ENCODE measurements at regions not wholly inside any gene's neighbourhood (a gene's known extent, or its start where the extent isn't known, plus 50 kb on each side); places are given as distances from the start of the nearest gene placed in this dataset.
"Not testable (repeated sequence)": the region's sequence is repeated elsewhere in the genome, so short reads cannot be mapped to it uniquely, and the experiment has no call there.

DNA sequence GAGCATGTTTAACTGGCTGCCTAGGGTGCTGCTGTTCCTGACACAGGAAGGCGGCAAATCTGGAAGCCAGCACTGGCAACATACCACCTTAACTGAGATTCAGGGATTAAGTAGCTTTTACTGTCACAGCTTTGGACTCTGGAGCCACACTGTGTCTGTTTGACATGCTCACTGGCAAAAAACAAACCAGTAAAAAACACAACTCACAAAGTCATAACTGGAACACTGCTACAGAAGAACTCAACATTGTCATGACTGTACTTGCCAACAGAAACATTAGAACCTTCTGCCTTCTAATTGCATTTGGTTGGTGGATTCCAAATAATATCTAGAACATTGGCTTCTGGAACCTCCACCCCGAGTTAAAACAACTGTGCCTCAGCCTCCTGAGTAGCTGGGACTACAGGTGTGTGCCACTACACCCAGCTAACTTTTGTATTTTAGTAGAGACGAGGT, 117.6 kb downstream of the TTC6 start:
- H3K36me3 ChIP-seq (ENCODE audit: insufficient read depth, low read length) = no peaks in the 10 kb centered on the region
- H3K4me3 ChIP-seq (ENCODE audit: low read length) = no peak overlapping the region
- H3K9me3 ChIP-seq (replicated peaks; ENCODE audit: low read length) = no peaks in the 10 kb centered on the region
- H3K4me1 ChIP-seq (ENCODE audit: control insufficient read depth, insufficient read depth, low read length) = no peaks in the 10 kb centered on the region
- no peak overlapping the region for H3K9ac ChIP-seq (ENCODE audit: low read depth, low read length)
- H3K27me3 ChIP-seq (ENCODE audit: control insufficient read depth, insufficient read depth, low read length) = no peaks in the 10 kb centered on the region
- H3K4me2 ChIP-seq (ENCODE audit: low read length) = no peak overlapping the region

DNA sequence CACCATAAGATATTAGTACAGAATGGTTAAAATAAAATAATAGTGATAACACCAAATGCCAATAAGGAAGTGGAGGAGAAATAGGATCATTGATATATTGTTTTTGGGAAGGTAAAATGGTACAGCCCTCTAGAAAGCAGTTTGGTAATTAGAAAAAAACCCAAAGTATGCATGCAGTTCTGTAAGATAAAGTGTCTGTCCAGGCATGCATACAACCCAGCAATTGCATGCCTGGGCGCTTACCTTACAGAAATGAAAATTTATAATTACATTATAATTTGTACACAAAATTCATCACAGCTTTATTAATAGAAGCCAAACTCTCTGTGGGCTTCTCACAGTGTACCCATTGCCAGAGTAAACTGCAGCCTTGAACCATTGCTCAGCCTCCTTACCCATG, 124.7 kb downstream of the TTC6 start:
- Histone ChIP-seq H3K4me3 (ENCODE audit: low read length) (no peak overlapping the region), H3K27me3 (ENCODE audit: control insufficient read depth, insufficient read depth, low read length) (no peaks in the 10 kb centered on the region), H3K4me1 (ENCODE audit: control insufficient read depth, insufficient read depth, low read length) (no peaks in the 10 kb centered on the region), H3K9ac (ENCODE audit: low read depth, low read length) (no peak overlapping the region), H3K36me3 (ENCODE audit: insufficient read depth, low read length) (no peaks in the 10 kb centered on the region), H3K9me3 (replicated peaks; ENCODE audit: low read length) (no peaks in the 10 kb centered on the region), H3K4me2 (ENCODE audit: low read length) (no peak overlapping the region)

DNA sequence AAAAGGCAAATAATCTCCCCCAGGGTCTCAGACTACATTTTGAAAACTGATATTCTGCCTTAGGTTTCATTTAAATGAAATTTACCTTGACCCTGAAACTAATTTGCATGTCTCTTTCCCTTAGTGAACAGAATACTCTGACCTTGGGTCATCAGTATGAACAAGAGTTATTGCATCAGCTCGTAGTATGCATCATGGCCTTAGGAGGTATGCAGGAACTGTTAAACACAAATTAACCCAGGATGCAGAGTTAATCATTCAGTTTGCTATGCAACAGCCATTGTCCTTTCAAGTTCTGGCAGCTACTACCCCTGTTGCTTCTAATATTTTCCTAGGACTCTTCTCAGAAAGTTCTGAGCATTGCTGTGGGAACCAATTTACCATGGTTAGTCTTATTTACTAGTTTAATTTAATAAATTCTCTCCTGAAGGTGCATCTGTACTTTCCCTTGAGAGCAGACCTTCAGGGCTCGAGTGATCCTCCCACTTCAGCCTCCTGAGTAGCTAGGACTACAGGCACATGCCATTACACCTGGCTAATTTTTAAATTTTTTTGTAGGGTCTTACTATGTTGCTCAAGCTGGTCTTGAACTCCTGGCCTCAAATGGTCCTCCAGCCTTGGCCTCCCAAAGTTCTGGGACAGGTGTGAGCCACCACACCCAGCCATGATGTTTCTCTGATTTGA, 126.7 kb downstream of the TTC6 start:
- Histone ChIP-seq H3K4me2 (ENCODE audit: low read length) (no peak overlapping the region), H3K9ac (ENCODE audit: low read depth, low read length) (no peak overlapping the region), H3K9me3 (replicated peaks; ENCODE audit: low read length) (no peaks in the 10 kb centered on the region), H3K36me3 (ENCODE audit: insufficient read depth, low read length) (no peaks in the 10 kb centered on the region), H3K4me1 (ENCODE audit: control insufficient read depth, insufficient read depth, low read length) (no peaks in the 10 kb centered on the region), H3K27me3 (ENCODE audit: control insufficient read depth, insufficient read depth, low read length) (no peaks in the 10 kb centered on the region), H3K4me3 (ENCODE audit: low read length) (no peak overlapping the region)

DNA sequence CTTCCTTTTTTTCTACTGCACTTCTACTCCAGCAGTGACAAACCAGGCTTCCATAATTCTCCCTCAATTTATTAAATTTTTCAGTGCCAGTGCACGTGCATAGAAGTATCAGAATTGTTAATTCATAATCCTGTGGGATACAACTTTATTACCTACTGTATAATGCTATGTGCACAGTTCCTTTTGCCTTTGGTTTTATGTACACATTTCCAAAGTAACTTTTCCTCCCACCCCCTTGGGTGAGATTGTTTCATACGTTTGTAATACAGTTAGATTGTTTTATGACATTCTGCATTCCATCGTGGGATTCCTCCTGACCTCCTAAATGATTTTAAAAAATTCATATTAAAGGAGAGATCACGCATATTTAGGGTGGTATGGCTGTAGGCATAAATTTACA, 128.1 kb downstream of the TTC6 start:
- Histone ChIP-seq H3K4me1 (ENCODE audit: control insufficient read depth, insufficient read depth, low read length) (no peaks in the 10 kb centered on the region), H3K4me3 (ENCODE audit: low read length) (no peak overlapping the region), H3K9ac (ENCODE audit: low read depth, low read length) (no peak overlapping the region), H3K4me2 (ENCODE audit: low read length) (no peak overlapping the region), H3K36me3 (ENCODE audit: insufficient read depth, low read length) (no peaks in the 10 kb centered on the region), H3K27me3 (ENCODE audit: control insufficient read depth, insufficient read depth, low read length) (no peaks in the 10 kb centered on the region), H3K9me3 (replicated peaks; ENCODE audit: low read length) (no peaks in the 10 kb centered on the region)

DNA sequence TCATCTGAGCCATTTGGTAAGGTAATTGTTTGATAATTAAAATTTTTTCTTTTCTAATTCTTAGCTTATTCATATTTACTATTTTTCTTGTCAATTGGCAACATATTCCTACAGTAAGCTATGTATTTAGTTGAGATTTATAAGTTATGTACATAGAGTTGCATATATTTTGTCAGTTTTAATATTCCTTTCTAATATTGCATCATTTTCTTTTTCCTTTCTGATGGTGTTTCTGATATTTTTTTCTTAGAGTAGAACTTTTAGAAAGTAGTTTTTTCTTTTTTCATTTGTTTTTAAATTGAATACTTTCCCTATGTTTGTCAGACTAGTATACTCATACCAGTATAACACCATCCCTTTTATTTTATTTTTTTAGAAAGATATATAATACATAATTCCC, 131.3 kb downstream of the TTC6 start:
- Histone ChIP-seq H3K9me3 (replicated peaks; ENCODE audit: low read length) (no peaks in the 10 kb centered on the region), H3K4me3 (ENCODE audit: low read length) (no peak overlapping the region), H3K4me2 (ENCODE audit: low read length) (no peak overlapping the region), H3K27me3 (ENCODE audit: control insufficient read depth, insufficient read depth, low read length) (no peaks in the 10 kb centered on the region), H3K36me3 (ENCODE audit: insufficient read depth, low read length) (no peaks in the 10 kb centered on the region), H3K9ac (ENCODE audit: low read depth, low read length) (no peak overlapping the region), H3K4me1 (ENCODE audit: control insufficient read depth, insufficient read depth, low read length) (no peaks in the 10 kb centered on the region)

DNA sequence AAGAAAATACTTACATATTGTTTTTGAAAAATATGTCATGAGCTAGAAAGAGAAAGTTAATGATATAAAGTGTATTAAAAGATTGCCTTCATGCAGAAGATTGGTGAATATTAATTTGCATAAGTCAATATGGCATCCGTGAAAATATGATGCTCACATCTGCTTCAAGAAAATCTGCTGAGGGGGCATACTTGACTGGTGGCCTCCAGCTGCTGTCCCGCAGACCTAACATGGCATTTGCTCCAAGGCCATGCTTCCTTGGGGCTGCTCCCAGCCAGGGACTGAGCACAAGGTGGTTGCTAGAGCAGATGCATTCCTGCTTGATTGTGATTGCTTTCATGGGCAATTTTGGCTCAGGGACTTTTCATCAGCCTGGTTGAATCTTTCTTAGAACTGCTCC, 133.8 kb downstream of the TTC6 start:
- no peak overlapping the region for H3K4me2 ChIP-seq (ENCODE audit: low read length)
- H3K27me3 ChIP-seq (ENCODE audit: control insufficient read depth, insufficient read depth, low read length) = no peaks in the 10 kb centered on the region
- H3K4me1 ChIP-seq (ENCODE audit: control insufficient read depth, insufficient read depth, low read length) = no peaks in the 10 kb centered on the region
- no peak overlapping the region for H3K9ac ChIP-seq (ENCODE audit: low read depth, low read length)
- H3K4me3 ChIP-seq (ENCODE audit: low read length) = no peak overlapping the region
- no peaks in the 10 kb centered on the region for H3K9me3 ChIP-seq (replicated peaks; ENCODE audit: low read length)
- H3K36me3 ChIP-seq (ENCODE audit: insufficient read depth, low read length) = no peaks in the 10 kb centered on the region

DNA sequence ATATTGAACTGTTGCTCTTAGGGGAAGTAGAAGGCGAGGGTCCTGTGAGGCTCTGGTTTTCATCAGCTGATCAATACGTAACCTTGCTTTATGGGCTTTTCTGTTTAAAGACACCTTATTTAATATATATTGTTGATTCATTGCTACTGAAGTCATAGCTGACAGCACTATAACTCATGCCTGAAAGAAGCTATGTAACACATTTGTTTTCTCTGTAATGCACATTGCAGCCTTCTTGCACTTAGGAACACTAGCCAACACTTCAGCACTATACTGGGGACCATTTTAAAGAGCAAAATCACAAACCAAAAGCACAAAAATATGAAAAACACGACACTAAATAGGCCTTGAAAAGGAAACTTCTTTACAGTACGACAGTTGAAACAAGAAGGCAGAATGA, 135.7 kb downstream of the TTC6 start:
- Histone ChIP-seq H3K4me3 (ENCODE audit: low read length) (no peak overlapping the region), H3K4me1 (ENCODE audit: control insufficient read depth, insufficient read depth, low read length) (no peaks in the 10 kb centered on the region), H3K9ac (ENCODE audit: low read depth, low read length) (no peak overlapping the region), H3K4me2 (ENCODE audit: low read length) (no peak overlapping the region), H3K9me3 (replicated peaks; ENCODE audit: low read length) (no peaks in the 10 kb centered on the region), H3K36me3 (ENCODE audit: insufficient read depth, low read length) (no peaks in the 10 kb centered on the region), H3K27me3 (ENCODE audit: control insufficient read depth, insufficient read depth, low read length) (no peaks in the 10 kb centered on the region)

DNA sequence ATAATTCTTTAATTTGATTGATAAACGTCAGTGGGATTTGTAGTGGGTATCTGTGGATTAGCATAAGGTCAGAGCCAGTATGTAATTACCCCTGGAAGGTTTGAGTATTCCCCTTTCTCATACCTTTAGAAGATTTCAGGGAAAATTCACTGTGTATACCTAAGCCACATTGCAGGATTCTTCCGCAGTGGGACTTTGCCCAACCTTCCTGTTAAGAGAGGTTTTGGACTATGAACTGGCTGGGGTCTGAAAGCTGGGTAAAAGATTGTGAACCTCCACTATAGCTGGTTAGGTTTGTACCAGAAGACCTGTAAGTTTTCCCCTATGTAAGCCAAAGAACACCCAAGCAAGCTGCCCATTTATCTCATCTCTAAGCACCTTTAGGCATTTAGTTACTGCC, 150.2 kb downstream of the TTC6 start:
- no peak overlapping the region for H3K4me2 ChIP-seq (ENCODE audit: low read length)
- H3K9ac ChIP-seq (ENCODE audit: low read depth, low read length) = no peak overlapping the region
- no peaks in the 10 kb centered on the region for H3K27me3 ChIP-seq (ENCODE audit: control insufficient read depth, insufficient read depth, low read length)
- no peaks in the 10 kb centered on the region for H3K4me1 ChIP-seq (ENCODE audit: control insufficient read depth, insufficient read depth, low read length)
- H3K9me3 ChIP-seq (replicated peaks; ENCODE audit: low read length) = no peaks in the 10 kb centered on the region
- no peak overlapping the region for H3K4me3 ChIP-seq (ENCODE audit: low read length)
- H3K36me3 ChIP-seq (ENCODE audit: insufficient read depth, low read length) = no peaks in the 10 kb centered on the region

DNA sequence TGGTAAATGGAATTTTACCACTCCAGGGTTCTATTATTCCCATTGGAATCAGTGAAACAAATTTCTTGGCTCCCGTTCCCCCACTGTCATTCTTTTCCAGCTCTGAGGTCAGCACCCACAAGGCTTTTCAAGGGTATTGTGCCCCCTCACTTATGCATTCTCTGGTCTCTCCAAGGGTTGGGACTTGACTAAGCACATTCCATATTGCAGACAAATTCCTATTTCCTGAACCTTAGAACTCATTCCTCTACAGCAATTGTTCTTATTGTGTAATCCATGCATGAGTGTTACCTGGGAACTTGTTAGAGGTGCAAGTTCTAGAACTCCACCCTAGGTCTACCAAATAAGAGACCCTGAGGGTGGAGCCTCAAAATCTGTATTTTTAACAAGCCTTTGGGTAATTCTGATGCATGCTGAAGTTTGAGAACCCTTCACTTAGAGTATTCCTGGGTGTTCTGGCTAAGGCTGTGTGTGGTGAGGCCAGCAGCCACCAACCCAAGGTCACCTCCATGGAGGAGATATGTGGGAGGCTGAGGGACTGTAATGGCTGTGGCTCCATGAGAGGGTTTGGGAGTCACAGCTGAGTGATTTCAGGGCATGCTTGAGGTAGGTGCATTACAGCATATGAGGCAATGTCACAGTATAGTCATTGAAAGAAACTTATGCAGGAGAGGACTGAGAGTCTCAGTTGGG, 150.9 kb downstream of the TTC6 start:
- H3K4me1 ChIP-seq (ENCODE audit: control insufficient read depth, insufficient read depth, low read length) = no peaks in the 10 kb centered on the region
- H3K36me3 ChIP-seq (ENCODE audit: insufficient read depth, low read length) = no peaks in the 10 kb centered on the region
- H3K4me3 ChIP-seq (ENCODE audit: low read length) = no peak overlapping the region
- no peak overlapping the region for H3K9ac ChIP-seq (ENCODE audit: low read depth, low read length)
- H3K27me3 ChIP-seq (ENCODE audit: control insufficient read depth, insufficient read depth, low read length) = no peaks in the 10 kb centered on the region
- H3K9me3 ChIP-seq (replicated peaks; ENCODE audit: low read length) = no peaks in the 10 kb centered on the region
- no peak overlapping the region for H3K4me2 ChIP-seq (ENCODE audit: low read length)

DNA sequence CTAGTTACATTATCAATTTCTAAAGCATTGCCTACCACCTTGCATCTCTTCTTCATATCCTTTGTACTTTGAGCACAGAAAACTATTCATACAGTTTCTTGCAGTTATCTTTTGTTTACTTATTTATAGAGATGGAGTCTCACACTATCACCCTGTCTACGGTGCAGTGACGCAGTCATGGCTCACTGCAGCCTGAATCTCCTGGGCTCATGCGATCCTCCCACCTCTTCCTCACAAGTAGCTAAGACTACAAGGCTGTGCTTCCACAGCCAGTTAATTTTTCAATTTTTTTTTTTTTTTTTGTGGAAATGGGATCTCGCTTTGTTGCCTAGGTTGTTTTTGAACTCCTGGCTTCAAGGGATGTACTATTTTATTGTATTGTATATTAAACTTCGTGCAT, 158.0 kb downstream of the TTC6 start:
- H3K9me3 ChIP-seq (replicated peaks; ENCODE audit: low read length) = no peaks in the 10 kb centered on the region
- no peak overlapping the region for H3K9ac ChIP-seq (ENCODE audit: low read depth, low read length)

DNA sequence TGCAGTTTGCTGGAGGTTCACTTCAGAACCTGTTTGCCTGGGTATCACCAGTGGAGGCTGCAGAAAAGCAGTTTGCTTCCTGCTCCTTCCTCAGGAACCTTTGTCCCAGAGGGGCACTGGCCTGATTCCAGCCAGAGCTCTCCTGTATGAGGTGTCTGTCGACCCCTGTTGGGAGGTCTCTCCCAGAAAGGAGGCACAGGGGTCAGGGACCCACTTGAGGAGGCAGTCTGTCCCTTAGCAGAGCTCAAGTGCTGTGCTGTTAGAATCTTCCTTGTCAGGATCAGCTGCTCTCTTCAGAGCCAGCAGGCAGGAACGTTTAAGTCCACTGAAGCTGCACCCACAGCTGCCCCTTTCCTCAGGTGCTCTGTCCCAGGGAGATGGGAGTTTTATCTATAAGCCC, 164.8 kb downstream of the TTC6 start:
- H3K36me3 ChIP-seq (ENCODE audit: insufficient read depth, low read length); H3K27me3 ChIP-seq (ENCODE audit: control insufficient read depth, insufficient read depth, low read length); H3K4me2 ChIP-seq (ENCODE audit: low read length); H3K4me1 ChIP-seq (ENCODE audit: control insufficient read depth, insufficient read depth, low read length); H3K9ac ChIP-seq (ENCODE audit: low read depth, low read length); H3K9me3 ChIP-seq (replicated peaks; ENCODE audit: low read length); H3K4me3 ChIP-seq (ENCODE audit: low read length): not testable (repeated sequence)

More for the DNA sequence above, 158.0 kb downstream of the TTC6 start:
- no peak overlapping the region for H3K4me2 ChIP-seq (ENCODE audit: low read length)
- no peaks in the 10 kb centered on the region for H3K27me3 ChIP-seq (ENCODE audit: control insufficient read depth, insufficient read depth, low read length)
- no peaks in the 10 kb centered on the region for H3K36me3 ChIP-seq (ENCODE audit: insufficient read depth, low read length)
- H3K4me3 ChIP-seq (ENCODE audit: low read length) = no peak overlapping the region
- no peaks in the 10 kb centered on the region for H3K4me1 ChIP-seq (ENCODE audit: control insufficient read depth, insufficient read depth, low read length)

DNA sequence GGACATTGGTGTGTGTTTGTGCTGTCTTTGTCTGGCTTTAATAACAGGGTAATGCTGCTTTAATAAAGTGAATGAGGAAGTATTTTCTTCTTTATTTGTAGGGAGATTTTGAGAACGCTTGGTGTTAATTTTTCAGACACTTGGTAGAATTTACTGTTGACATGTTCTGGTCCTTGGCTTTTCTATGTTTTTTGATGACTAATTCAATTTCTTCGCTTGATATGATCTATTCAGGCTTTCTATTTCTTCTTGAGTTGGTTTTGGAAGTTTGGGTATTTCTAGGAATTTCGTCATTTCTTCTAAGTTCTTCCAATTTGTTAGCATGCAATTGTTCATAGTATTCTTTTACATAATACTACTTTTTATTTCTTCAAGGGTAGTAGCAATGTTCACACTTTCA, 167.8 kb downstream of the TTC6 start:
- H3K4me1 ChIP-seq (ENCODE audit: control insufficient read depth, insufficient read depth, low read length) = no peaks in the 10 kb centered on the region
- H3K36me3 ChIP-seq (ENCODE audit: insufficient read depth, low read length) = no peaks in the 10 kb centered on the region
- no peak overlapping the region for H3K9ac ChIP-seq (ENCODE audit: low read depth, low read length)
- H3K27me3 ChIP-seq (ENCODE audit: control insufficient read depth, insufficient read depth, low read length) = no peaks in the 10 kb centered on the region
- no peaks in the 10 kb centered on the region for H3K9me3 ChIP-seq (replicated peaks; ENCODE audit: low read length)
- no peak overlapping the region for H3K4me3 ChIP-seq (ENCODE audit: low read length)
- H3K4me2 ChIP-seq (ENCODE audit: low read length) = no peak overlapping the region

Data from skeletal muscle satellite cell (primary cell).